K562 (cell line): ENCODE measurements at regions not wholly inside any gene's neighbourhood (a gene's known extent, or its start where the extent isn't known, plus 50 kb on each side); places are given as distances from the start of the nearest gene placed in this dataset.

Source experiments
- ATAC-seq: fragments of 200-7000 bp; cut with Tn5 transposase; 3 replicates; pipeline ENCODE4 v1.9.1; 2020; ENCODE audit warnings: moderate library complexity
- BruUV-seq: library from RNA; stranded (reverse); fragments of 400-500 nt; replicated peaks from 2 replicates; lab custom pipeline; 2021; lab: Mats Ljungman, UMichigan
- CTCF ChIA-PET: fragments of 300-600 bp; formaldehyde crosslinking; extraction: SDS; loops from one replicate; lab custom pipeline; 2021; ENCODE audit warnings: low intra/inter-chr PET ratio; lab: Yijun Ruan, JAX
- POLR2A ChIA-PET: fragments of 300-600, 350-650 bp; sonication (Branson Sonifier 250); formaldehyde crosslinking; extraction: SDS; loops from one replicate; lab custom pipeline; 2021; ENCODE audit warnings: antibody characterized with exemption, inconsistent platforms; lab: Yijun Ruan, JAX
- DNase-seq, 4 experiments: peaks; one replicate each; pipeline versions ENCODE4 v3.0.0 to v3.0.0-alpha.2; 2011 to 2018; ENCODE audit warnings: low spot score in 3 of 4, mixed read lengths in 3 of 4; ENCODE audit errors: extremely low read depth in 1 of 4
- FAIRE-seq: peaks from 2 replicates; lab custom pipeline; 2011; peaks lifted over from hg19 to GRCh38; lab: Jason Lieb, UNC
- H2AFZ ChIP-seq: 2 replicates; pipeline ENCODE4 v1.6.0; 2011; ENCODE audit warnings: low read depth, low read length, control low read depth, inconsistent platforms
- H3K27ac ChIP-seq: fragments of 200-600 bp; 3 replicates; pipeline ENCODE4 v1.8.0; 2011; ENCODE audit warnings: low read depth, mild to moderate bottlenecking, control low read depth, inconsistent platforms, low read length, moderate library complexity, mixed read lengths; ENCODE audit errors: extremely low read depth
- H3K27me3 ChIP-seq, 2 experiments: fragments of 300-600 bp in 1 of 2; 2 replicates in 1 of 2; 3 replicates in 1 of 2; pipeline versions ENCODE4 v1.6.0 to v1.8.0; 2011; ENCODE audit warnings: inconsistent platforms in 2 of 2, low read length in 2 of 2, mild to moderate bottlenecking in 1 of 2, mixed read lengths in 1 of 2, moderate library complexity in 1 of 2; ENCODE audit not compliant: control insufficient read depth in 2 of 2, insufficient read depth in 2 of 2
- H3K36me3 ChIP-seq: fragments of 300-600 bp; 3 replicates; pipeline ENCODE4 v1.8.0; 2011; ENCODE audit warnings: mild to moderate bottlenecking, low read length, inconsistent platforms; ENCODE audit not compliant: control insufficient read depth, insufficient read depth
- H3K4me1 ChIP-seq, 2 experiments: fragments of 200-600 bp in 1 of 2; replicated peaks in 1 of 2; 2 replicates in 1 of 2; 3 replicates in 1 of 2; pipeline versions ENCODE4 v1.5.1 to v1.8.0; 2011; ENCODE audit warnings: inconsistent platforms in 2 of 2, low read length in 2 of 2, mild to moderate bottlenecking in 1 of 2, mixed read lengths in 1 of 2, moderate library complexity in 1 of 2; ENCODE audit not compliant: control insufficient read depth in 2 of 2, insufficient read depth in 2 of 2
- H3K4me2 ChIP-seq: 2 replicates; pipeline ENCODE4 v1.6.1; 2011; ENCODE audit warnings: low read length, control low read depth, inconsistent platforms, mixed read lengths; ENCODE audit not compliant: insufficient read depth
- H3K4me3 ChIP-seq: fragments of 200-600 bp; sonication (generic), shearing (Covaris generic); 2 replicates; pipeline ENCODE4 v1.5.1; 2016; ENCODE audit warnings: control low read depth, inconsistent platforms
- H3K79me2 ChIP-seq: fragments of 200-600 bp; 3 replicates; pipeline ENCODE4 v1.8.0; 2011; ENCODE audit warnings: low read length, inconsistent platforms; ENCODE audit not compliant: control insufficient read depth, insufficient read depth
- H3K9ac ChIP-seq, 2 experiments: 2 replicates each; pipeline versions ENCODE4 v1.6.0 to v1.6.1; 2011; ENCODE audit warnings: low read depth in 2 of 2, low read length in 2 of 2, control low read depth in 1 of 2, inconsistent platforms in 1 of 2, mild to moderate bottlenecking in 1 of 2, mixed read lengths in 1 of 2; ENCODE audit not compliant: insufficient read depth in 1 of 2
- H3K9me1 ChIP-seq: one replicate; pipeline ENCODE4 v1.6.0; 2011; ENCODE audit warnings: inconsistent platforms, mild to moderate bottlenecking, low read length, moderate library complexity; ENCODE audit not compliant: control insufficient read depth, insufficient read depth
- H3K9me3 ChIP-seq: replicated peaks from 2 replicates; pipeline ENCODE4 v1.5.1; 2011; ENCODE audit warnings: low read depth, low read length, inconsistent platforms; ENCODE audit not compliant: control insufficient read depth, insufficient read depth
- H4K20me1 ChIP-seq: replicated peaks from 2 replicates; pipeline ENCODE4 v1.6.1; 2011; ENCODE audit warnings: low read length, inconsistent platforms, mixed read lengths; ENCODE audit not compliant: control insufficient read depth, insufficient read depth
- CREB5 ChIP-seq: fragments of 250-450 bp; sonication (Bioruptor Pico); IDR thresholded peaks from 2 replicates; pipeline ENCODE4 v1.5.0; 2020; ENCODE audit warnings: mild to moderate bottlenecking
- E2F5 ChIP-seq: sonication (generic); formaldehyde crosslinking; IDR thresholded peaks from 2 replicates; pipeline ENCODE4 v1.8.0; 2022; ENCODE audit warnings: mild to moderate bottlenecking, missing genetic modification reagents
- HINFP ChIP-seq: fragments of 450-650 bp; conservative IDR thresholded peaks from 2 replicates; pipeline ENCODE4 v1.6.1; 2016; ENCODE audit warnings: missing genetic modification characterization, low read depth, mild to moderate bottlenecking, control low read depth, missing compliant biosample characterization
- HMBOX1 ChIP-seq: sonication (generic); IDR thresholded peaks from 2 replicates; pipeline ENCODE4 v1.6.1; 2016
- MYC ChIP-seq, 2 experiments: fragments of 250-450 bp in 1 of 2; sonication (Bioruptor Pico) in 1 of 2; IDR thresholded peaks; 2 replicates each; pipeline versions ENCODE4 v1.5.1 to v1.6.1; 2012 to 2021; ENCODE audit warnings: low read depth in 2 of 2, borderline replicate concordance in 1 of 2, improper control_type of control experiment in 1 of 2, low read length in 1 of 2, mild to moderate bottlenecking in 1 of 2, moderate library complexity in 1 of 2
- NBN ChIP-seq: fragments of 450-650 bp; IDR thresholded peaks from 2 replicates; pipeline ENCODE4 v1.6.1; 2016; ENCODE audit warnings: low read depth, mild to moderate bottlenecking
- RBM25 ChIP-seq: fragments of 200-400 bp; formaldehyde crosslinking; IDR thresholded peaks from 2 replicates; pipeline ENCODE4 v1.6.1; 2018; ENCODE audit warnings: low read length, low read depth, moderate library complexity; ENCODE audit not compliant: severe bottlenecking
- TAF1 ChIP-seq: IDR thresholded peaks from 2 replicates; pipeline ENCODE4 v1.6.1; 2011; ENCODE audit warnings: mild to moderate bottlenecking, low read length, moderate library complexity; ENCODE audit not compliant: insufficient read depth, control insufficient read depth, severe bottlenecking; ENCODE audit errors: extremely low read depth
- ZC3H8 ChIP-seq: fragments of 450-650 bp; IDR thresholded peaks from 2 replicates; pipeline ENCODE4 v1.6.1; 2017
- ZEB2 ChIP-seq: fragments of 450-650 bp; IDR thresholded peaks from 2 replicates; pipeline ENCODE4 v1.6.1; 2016
- ZNF24 ChIP-seq: fragments of 450-650 bp; IDR thresholded peaks from 2 replicates; pipeline ENCODE4 v1.6.1; 2016
- ZNF444 ChIP-seq: fragments of 250-450 bp; sonication (Bioruptor Pico); IDR thresholded peaks from 2 replicates; pipeline ENCODE4 v1.4.0; 2020; ENCODE audit warnings: mild to moderate bottlenecking, moderate library complexity
- ZNF512 ChIP-seq: IDR thresholded peaks from 2 replicates; pipeline ENCODE4 v1.6.1; 2016; ENCODE audit warnings: missing genetic modification characterization, missing compliant biosample characterization
- WGBS: fragments of 100-300 bp; shearing (Covaris generic); methylation state at CpG from one replicate; pipeline ENCODE4 v1.1.6; 2016; ENCODE audit warnings: low coverage, mixed read lengths; ENCODE audit not compliant: insufficient coverage; ENCODE audit errors: missing lambda C conversion rate; 5-methylcytosine and 5-hydroxymethylcytosine counted together
- in situ Hi-C: fragments of 300-500 bp; cut with MboI; formaldehyde crosslinking; loops from 4 replicates; pipeline ENCODE4 v1.15.0; 2018; ENCODE audit warnings: inconsistent platforms, mixed read lengths
- intact Hi-C: fragments of 100-400 bp; cut with micrococcal nuclease; formaldehyde crosslinking; loops from 2 replicates; pipeline ENCODE4 v1.14.2; 2022

GRCh38 chr16:79972053-79972704 is 371.6 kb upstream of the MAF start:
- no TSS peak for BruUV-seq
- intact Hi-C loops (loop anchor here (5.0 kb wide), 4 partner anchors 75 to 200 kb away; no protein-coding TSS in a partner anchor), in situ Hi-C loops (no loop called here)
- Histone ChIP-seq H2AFZ (peak overlapping the region; percentile 91), H3K9ac (peak overlapping the region; percentile 39 to 72; a peak in 3 of 4 replicates), H3K9me1 (no peaks in the 10 kb centered on the region), H3K4me3 (no peak overlapping the region), H3K4me1 (peaks cover 9 to 50% of the 10 kb centered on the region in 2 experiments; a peak in 4 of 5 replicates), H4K20me1 (no peaks in the 10 kb centered on the region), H3K4me2 (peak overlapping the region; percentile 53), H3K36me3 (no peaks in the 10 kb centered on the region), H3K27ac (peak overlapping the region; percentile 97), H3K9me3 (no peaks in the 10 kb centered on the region), H3K27me3 (no peaks in the 10 kb centered on the region), H3K79me2 (no peaks in the 10 kb centered on the region)
- 1% methylated on average over 4 of the region's 4 CpGs for WGBS
- ChIA-PET CTCF (no interaction called here), POLR2A (interaction anchor here (0.7 to 3.6 kb wide), 7 partner anchors 9 to 127 kb away, joined by 3 to 20 read pairs (median 4); no protein-coding TSS in a partner anchor)
- FAIRE-seq (peak; percentile 94), ATAC-seq (peak; percentile 87), DNase-seq (peak in 3 of 4 experiments; percentile 21 to 88 (median 59))
- TF ChIP-seq NBN (peak; percentile 60; the same call in 1 of the 2 replicates), ZNF512 (tag) (no peak), TAF1 (no peak), ZC3H8 (no peak), MYC (IDR thresholded peaks at IDR 0.05; ENCODE audit: low read depth, low read length) (no peak; the same call in 1 of the 2 replicates), MYC (CRISPR knock-in tag; IDR thresholded peaks at IDR 0.05; ENCODE audit: borderline replicate concordance, low read depth) (peak; percentile 55; the same call in 1 of the 2 replicates), ZEB2 (no peak), E2F5 (CRISPR knock-in tag) (no peak), RBM25 (peak; percentile 7), ZNF444 (CRISPR knock-in tag) (no peak; the same call in 1 of the 2 replicates), CREB5 (CRISPR knock-in tag) (peak; percentile 62; the same call in 1 of the 2 replicates), ZNF24 (peak; percentile 85; the same call in 1 of the 2 replicates), HMBOX1 (peak; percentile 96), HINFP (peak; percentile 69)
